Osteoblast (primary cell): ENCODE measurements at regions not wholly inside any gene's neighbourhood (a gene's known extent, or its start where the extent isn't known, plus 50 kb on each side); places are given as distances from the start of the nearest gene placed in this dataset.

Source experiments
- DNase-seq: peaks from one replicate; pipeline ENCODE4 v3.0.0; 2011; ENCODE audit warnings: low spot score, mixed read lengths; ENCODE audit not compliant: insufficient read length; ENCODE audit errors: missing footprints
- H2AFZ ChIP-seq: 2 replicates; pipeline ENCODE4 v1.6.0; 2011; ENCODE audit warnings: mild to moderate bottlenecking, low read length
- H3K27ac ChIP-seq: 2 replicates; pipeline ENCODE4 v1.5.1; 2011; ENCODE audit warnings: mild to moderate bottlenecking, low read depth, low read length, moderate library complexity
- H3K27me3 ChIP-seq: 2 replicates; pipeline ENCODE4 v1.6.0; 2012; ENCODE audit warnings: mild to moderate bottlenecking, control low read depth, inconsistent platforms, low read length, moderate library complexity; ENCODE audit not compliant: insufficient read depth
- H3K36me3 ChIP-seq: 2 replicates; pipeline ENCODE4 v1.5.1; 2011; ENCODE audit warnings: mild to moderate bottlenecking, low read length, control low read depth, moderate library complexity; ENCODE audit not compliant: insufficient read depth
- H3K4me1 ChIP-seq: 2 replicates; pipeline ENCODE4 v1.5.1; 2011; ENCODE audit warnings: mild to moderate bottlenecking, low read length, control low read depth, moderate library complexity; ENCODE audit not compliant: insufficient read depth
- H3K4me2 ChIP-seq: 2 replicates; pipeline ENCODE4 v1.6.0; 2011; ENCODE audit warnings: mild to moderate bottlenecking, low read length; ENCODE audit not compliant: insufficient read depth
- H3K4me3 ChIP-seq: fragments of 200-600 bp; sonication (generic); 3 replicates; pipeline ENCODE4 v1.5.1; 2012; ENCODE audit warnings: mild to moderate bottlenecking, low read length, inconsistent platforms; ENCODE audit not compliant: insufficient read depth
- H3K79me2 ChIP-seq: 2 replicates; pipeline ENCODE4 v1.6.0; 2012; ENCODE audit warnings: mild to moderate bottlenecking, low read length, control low read depth, inconsistent platforms; ENCODE audit not compliant: insufficient read depth
- H3K9me3 ChIP-seq: 2 replicates; pipeline ENCODE4 v1.5.1; 2011; ENCODE audit warnings: low read depth, low read length, control low read depth
- H4K20me1 ChIP-seq: 2 replicates; pipeline ENCODE4 v1.6.0; 2012; ENCODE audit warnings: mild to moderate bottlenecking, low read length, control low read depth; ENCODE audit not compliant: insufficient read depth
- TF ChIP-seq, protein P1 (sequence below): IDR thresholded peaks from 2 replicates; pipeline ENCODE4 v1.5.1; 2011; ENCODE audit warnings: mild to moderate bottlenecking, low read depth, low read length, moderate library complexity; ENCODE audit errors: extremely low read depth

DNA sequence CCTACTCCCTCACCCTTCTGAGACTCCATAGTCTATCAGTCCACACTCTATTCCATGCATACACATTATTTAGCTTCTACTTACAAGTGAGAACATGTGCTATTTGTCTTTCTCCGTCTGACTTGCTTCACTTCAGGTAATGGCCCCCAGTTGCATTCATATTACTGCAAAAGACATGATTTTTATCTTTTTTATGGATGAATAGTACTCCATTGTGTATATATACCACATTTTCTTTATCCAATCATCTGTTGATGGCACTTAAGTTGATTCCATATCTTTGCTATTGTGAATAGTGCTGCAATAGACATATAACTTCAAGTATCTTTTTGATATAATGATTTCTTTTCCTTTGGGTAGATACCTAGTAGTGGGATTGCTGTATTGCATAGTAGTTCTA lies 171.8 kb downstream of the DACT1 start:
- no peak overlapping the region for H3K27ac ChIP-seq
- H3K27me3 ChIP-seq = no peaks in the 10 kb centered on the region
- H3K4me2 ChIP-seq = no peak overlapping the region
- H3K9me3 ChIP-seq = no peaks in the 10 kb centered on the region
- no peak overlapping the region for H3K4me3 ChIP-seq
- H3K36me3 ChIP-seq = no peaks in the 10 kb centered on the region
- H2AFZ ChIP-seq = no peak overlapping the region
- TF ChIP-seq, protein P1, sequence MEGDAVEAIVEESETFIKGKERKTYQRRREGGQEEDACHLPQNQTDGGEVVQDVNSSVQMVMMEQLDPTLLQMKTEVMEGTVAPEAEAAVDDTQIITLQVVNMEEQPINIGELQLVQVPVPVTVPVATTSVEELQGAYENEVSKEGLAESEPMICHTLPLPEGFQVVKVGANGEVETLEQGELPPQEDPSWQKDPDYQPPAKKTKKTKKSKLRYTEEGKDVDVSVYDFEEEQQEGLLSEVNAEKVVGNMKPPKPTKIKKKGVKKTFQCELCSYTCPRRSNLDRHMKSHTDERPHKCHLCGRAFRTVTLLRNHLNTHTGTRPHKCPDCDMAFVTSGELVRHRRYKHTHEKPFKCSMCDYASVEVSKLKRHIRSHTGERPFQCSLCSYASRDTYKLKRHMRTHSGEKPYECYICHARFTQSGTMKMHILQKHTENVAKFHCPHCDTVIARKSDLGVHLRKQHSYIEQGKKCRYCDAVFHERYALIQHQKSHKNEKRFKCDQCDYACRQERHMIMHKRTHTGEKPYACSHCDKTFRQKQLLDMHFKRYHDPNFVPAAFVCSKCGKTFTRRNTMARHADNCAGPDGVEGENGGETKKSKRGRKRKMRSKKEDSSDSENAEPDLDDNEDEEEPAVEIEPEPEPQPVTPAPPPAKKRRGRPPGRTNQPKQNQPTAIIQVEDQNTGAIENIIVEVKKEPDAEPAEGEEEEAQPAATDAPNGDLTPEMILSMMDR = no peak
- no peaks in the 10 kb centered on the region for H4K20me1 ChIP-seq
- DNase-seq = no peak
- H3K4me1 ChIP-seq = peaks cover under 1% of the 10 kb centered on the region
- H3K79me2 ChIP-seq = no peaks in the 10 kb centered on the region

DNA sequence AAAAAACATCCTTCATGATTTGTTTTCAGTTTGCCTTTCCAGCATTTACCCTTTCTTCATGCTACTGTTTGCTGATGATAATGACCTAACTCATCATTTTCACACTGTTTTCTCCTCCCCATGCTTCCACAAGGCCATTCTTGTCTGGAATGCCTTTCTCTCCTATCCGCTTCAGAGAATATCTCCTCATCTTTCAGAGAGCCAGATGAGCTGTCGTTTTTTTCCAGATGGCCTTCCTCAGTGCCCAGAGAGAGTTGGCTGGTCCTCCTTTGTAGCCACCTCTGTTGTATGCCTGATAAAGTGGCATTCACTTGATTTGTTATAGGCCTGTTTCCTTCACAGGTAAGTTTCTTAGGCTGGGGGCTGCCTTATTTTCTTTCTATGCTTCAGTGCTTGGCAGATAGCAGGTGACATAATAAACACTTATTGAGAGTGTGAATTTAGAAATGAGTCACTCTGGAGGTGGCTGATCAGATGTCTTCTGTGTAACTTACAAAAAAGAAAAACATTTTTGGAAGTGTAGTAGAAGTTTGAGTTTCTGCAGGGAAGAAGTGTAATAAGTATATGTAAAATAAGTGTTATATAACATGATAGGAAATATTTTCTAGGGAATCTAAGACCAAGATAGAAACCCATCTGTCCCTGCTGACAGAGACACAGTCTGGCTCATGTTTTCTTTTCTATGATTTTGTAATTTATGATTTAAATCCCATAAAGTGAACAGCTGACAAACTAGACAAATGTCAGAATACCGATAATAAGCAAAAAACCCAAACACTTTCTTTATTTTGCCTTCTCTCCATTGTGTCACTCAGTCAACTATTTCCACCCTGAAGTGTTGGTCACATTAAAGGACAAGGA lies 174.5 kb downstream of the DACT1 start:
- Histone ChIP-seq H3K4me2 (no peak overlapping the region), H3K27me3 (no peaks in the 10 kb centered on the region)
- TF ChIP-seq, protein P1 = no peak

DNA sequence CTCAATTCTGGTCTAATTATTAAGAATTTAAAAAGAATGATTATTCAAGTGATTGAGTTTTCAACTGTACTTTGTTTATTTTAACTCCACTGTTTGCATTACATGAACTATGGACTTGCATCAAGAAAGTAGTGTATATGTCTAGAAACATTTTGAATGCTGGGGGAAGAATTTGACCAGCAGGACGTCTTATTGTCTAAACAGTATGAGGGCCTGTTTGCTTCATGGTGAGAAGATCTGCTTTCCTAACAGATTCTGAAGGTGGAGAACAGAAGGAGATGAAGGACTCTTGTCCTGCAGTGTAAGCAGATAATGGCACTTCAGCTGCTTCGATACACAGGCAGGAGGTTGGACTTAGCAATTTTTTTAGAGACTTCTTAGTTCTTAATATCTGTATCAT lies 176.0 kb downstream of the DACT1 start:
- no peaks in the 10 kb centered on the region for H4K20me1 ChIP-seq
- H3K4me2 ChIP-seq = no peak overlapping the region
- peak overlapping the region; percentile 55 for H3K27ac ChIP-seq
- peaks cover 33% of the 10 kb centered on the region for H3K4me1 ChIP-seq
- no peaks in the 10 kb centered on the region for H3K36me3 ChIP-seq
- DNase-seq = no peak
- TF ChIP-seq, protein P1 = no peak
- H3K9me3 ChIP-seq = no peaks in the 10 kb centered on the region
- H3K4me3 ChIP-seq = no peak overlapping the region
- no peaks in the 10 kb centered on the region for H3K79me2 ChIP-seq
- no peaks in the 10 kb centered on the region for H3K27me3 ChIP-seq
- no peak overlapping the region for H2AFZ ChIP-seq

More for the DNA sequence above, 174.5 kb downstream of the DACT1 start:
- no peak for DNase-seq
- Histone ChIP-seq H2AFZ (no peak overlapping the region), H3K36me3 (no peaks in the 10 kb centered on the region), H4K20me1 (no peaks in the 10 kb centered on the region), H3K4me3 (no peak overlapping the region), H3K9me3 (no peaks in the 10 kb centered on the region), H3K4me1 (peaks cover 24% of the 10 kb centered on the region), H3K27ac (no peak overlapping the region), H3K79me2 (no peaks in the 10 kb centered on the region)

DNA sequence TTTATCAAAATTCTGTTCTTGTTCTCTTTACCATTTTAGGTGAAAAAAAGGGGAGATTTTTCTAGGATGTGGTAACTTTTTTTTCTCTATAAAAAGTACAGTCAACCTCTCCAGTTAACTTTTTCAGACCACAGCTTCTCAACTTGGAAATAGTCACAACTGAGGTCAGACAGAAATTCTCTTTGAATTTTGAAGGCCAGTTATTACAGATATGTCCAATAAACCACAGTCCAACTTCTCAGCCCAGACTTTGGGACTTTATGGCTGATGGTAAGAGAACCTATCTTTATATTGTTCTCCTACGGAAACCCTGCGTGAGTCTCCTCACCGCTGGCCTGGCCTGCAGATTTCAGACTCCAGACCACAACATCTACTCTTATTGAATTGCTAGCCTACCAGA lies 176.7 kb downstream of the DACT1 start:
- Histone ChIP-seq H3K36me3 (no peaks in the 10 kb centered on the region), H3K79me2 (no peaks in the 10 kb centered on the region), H3K27ac (peak overlapping the region; percentile 55), H3K4me1 (peaks cover 33% of the 10 kb centered on the region), H3K4me2 (no peak overlapping the region), H3K27me3 (no peaks in the 10 kb centered on the region), H2AFZ (no peak overlapping the region), H3K4me3 (no peak overlapping the region), H3K9me3 (no peaks in the 10 kb centered on the region), H4K20me1 (no peaks in the 10 kb centered on the region)
- TF ChIP-seq, protein P1 = no peak
- DNase-seq = no peak
